ENCODE measurements at regions not wholly inside any gene's neighbourhood (a gene's known extent, or its start where the extent isn't known, plus 50 kb on each side); places are given as distances from the start of the nearest gene placed in this dataset.

- H3K4me3 ChIP-seq (ENCODE audit: low read length), result no peak overlapping the region
- no peak for DNase-seq (ENCODE audit: low read depth)
- no peak for TF ChIP-seq CTCF (conservative IDR thresholded peaks at IDR 0.05; ENCODE audit: low read depth, low read length)
Observed at GRCh38 chr3:13238687-13239466, 165.6 kb upstream of the IQSEC1 start.

DNA sequence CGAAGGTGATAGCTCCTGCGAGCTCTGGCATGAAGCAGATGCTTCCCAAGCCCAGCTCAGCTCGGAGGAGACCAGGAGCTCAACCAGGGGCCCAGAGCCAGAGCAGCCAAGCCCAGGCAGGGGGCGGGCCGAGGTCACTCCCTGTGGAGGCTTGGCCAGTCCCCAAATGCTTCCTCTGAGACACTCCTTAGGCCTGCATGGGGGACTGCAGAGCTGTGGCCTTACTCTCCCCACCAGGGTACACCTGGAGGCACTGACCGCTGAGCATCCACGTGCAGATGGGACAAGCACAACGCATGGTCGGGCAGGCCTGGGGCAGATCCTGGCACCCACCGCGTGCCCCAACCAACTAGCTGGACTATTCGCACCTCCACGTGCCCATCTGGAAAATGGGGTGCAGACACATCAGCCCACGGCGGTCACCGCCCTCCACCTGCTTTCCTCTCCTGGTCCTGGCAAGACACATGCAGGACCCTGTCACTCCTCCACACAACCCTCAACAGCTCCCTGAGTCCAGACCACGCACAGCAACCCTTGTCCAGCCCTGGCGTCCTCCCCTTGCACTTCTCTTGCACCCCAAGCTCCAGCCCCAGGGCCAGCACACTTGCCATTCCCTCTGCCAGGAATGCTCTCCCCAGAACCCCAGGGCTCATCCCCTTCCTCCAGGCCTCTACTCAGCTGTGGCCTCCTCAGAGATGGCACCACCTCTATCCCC lies 164.7 kb upstream of the IQSEC1 start:
- no peak for DNase-seq (ENCODE audit: low read depth)
- no peak for TF ChIP-seq CTCF (conservative IDR thresholded peaks at IDR 0.05; ENCODE audit: low read depth, low read length)
- no peak overlapping the region for H3K4me3 ChIP-seq (ENCODE audit: low read length)

- DNase-seq (ENCODE audit: low read depth), result no peak
- no peak for TF ChIP-seq CTCF (conservative IDR thresholded peaks at IDR 0.05; ENCODE audit: low read depth, low read length)
- no peak overlapping the region for H3K4me3 ChIP-seq (ENCODE audit: low read length)
Observed at GRCh38 chr3:13236557-13237173, 163.4 kb upstream of the IQSEC1 start.

DNA sequence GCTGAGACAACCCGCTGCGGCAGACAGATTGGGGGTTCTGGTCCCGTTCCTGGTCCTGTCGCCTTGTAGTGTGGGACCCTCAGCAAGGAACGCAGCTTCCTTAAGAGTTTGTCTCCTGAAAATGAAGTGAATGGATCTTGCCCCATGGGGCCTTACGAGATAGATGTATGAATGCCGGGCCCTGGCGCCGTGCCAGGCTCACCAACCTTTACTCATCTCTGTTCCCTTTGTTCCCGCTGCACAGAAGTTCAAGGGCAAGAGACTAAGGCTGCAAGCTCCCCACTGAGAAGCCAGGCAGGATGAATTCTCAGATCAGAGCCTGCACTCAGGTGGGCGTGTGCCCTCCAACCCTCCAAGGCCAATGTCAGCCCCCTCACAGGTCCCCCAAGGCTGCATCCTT lies 162.7 kb upstream of the IQSEC1 start:
- no peak for DNase-seq (ENCODE audit: low read depth)
- no peak for TF ChIP-seq CTCF (conservative IDR thresholded peaks at IDR 0.05; ENCODE audit: low read depth, low read length)

DNA sequence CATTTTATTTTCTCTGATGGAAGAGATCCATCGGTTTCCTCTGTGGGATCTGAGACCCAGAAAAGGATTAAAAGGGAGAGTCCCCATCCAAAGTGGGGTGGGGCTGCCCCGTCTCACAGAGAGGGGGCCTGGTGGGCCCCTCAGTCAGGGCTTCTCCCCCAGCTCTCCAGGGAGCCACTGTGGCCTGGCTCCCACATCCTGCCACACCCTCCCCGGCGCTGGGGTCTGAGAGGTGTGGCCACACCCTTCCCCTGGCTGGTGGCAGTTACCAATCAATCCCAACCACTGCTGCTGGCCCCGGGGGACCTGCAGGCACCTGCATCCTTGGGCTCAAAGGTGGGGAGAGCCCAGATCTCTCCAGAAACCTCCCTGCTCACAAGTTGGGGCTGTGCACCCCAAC lies 161.8 kb upstream of the IQSEC1 start:
- no peak for DNase-seq (ENCODE audit: low read depth)
- TF ChIP-seq CTCF (conservative IDR thresholded peaks at IDR 0.05; ENCODE audit: low read depth, low read length), result no peak
- no peak overlapping the region for H3K4me3 ChIP-seq (ENCODE audit: low read length)

More for the DNA sequence above, 162.7 kb upstream of the IQSEC1 start:
- no peak overlapping the region for H3K4me3 ChIP-seq (ENCODE audit: low read length)

DNA sequence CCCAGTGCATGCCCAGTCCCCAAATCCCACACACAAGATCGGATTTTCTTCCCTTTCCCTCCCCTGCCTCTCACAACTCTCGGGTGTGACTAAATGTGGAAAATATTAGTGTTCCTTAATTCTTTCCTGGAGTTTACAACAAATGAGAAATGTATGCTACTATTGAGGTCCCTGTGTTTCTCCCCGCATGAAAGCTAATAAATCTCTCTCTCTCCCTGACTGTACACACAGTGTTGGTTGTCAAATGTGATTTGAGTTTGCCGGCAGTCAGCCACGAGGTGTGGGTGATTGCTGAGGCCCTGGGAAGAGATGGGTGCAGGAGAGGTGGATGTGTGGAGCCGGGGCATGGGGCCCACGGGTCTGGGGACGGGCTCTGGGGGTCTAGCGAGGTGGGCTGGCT lies 161.4 kb upstream of the IQSEC1 start:
- no peak for TF ChIP-seq CTCF (conservative IDR thresholded peaks at IDR 0.05; ENCODE audit: low read depth, low read length)
- H3K4me3 ChIP-seq (ENCODE audit: low read length), result no peak overlapping the region
- DNase-seq (ENCODE audit: low read depth), result no peak
